DMS153 treated with DMSO at 0.1 percent for 48 hours (cell line): ENCODE measurements at regions not wholly inside any gene's neighbourhood (a gene's known extent, or its start where the extent isn't known, plus 50 kb on each side); places are given as distances from the start of the nearest gene placed in this dataset.
"Not testable (repeated sequence)": the region's sequence is repeated elsewhere in the genome, so short reads cannot be mapped to it uniquely, and the experiment has no call there.

Source experiments
- DNase-seq: peaks from one replicate; lab custom pipeline; 2025; ENCODE audit not compliant: unreplicated experiment; lab: John Stamatoyannopoulos, UW

- no peak for DNase-seq
These were observed 56.1 kb downstream of the CAPZA3 start for GRCh38 chr12:18794000-18794399.

- no peak for DNase-seq
These were observed 59.7 kb downstream of the CAPZA3 start for GRCh38 chr12:18797604-18798003.

GRCh38 chr12:18798535-18799361 is 60.8 kb downstream of the CAPZA3 start:
- DNase-seq = no peak

DNA sequence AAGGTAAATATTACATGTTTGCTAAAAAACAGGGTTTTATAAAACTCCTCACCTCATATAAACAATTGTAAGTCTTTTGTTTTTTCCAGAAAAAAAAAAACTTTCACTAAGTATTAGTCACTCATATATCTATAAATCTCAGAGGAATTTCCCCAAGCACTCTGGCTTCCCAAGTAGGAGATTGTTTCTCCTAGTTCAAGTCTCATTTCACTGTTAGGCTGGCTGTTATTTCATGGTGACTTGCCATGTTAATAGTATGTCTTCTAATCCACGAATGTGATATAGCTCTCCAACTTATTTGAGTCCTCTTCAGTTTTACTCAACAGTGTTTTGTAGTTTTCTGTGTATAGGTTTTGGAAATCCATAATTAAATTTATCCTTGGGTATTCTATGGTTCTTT is 61.6 kb downstream of the CAPZA3 start:
- no peak for DNase-seq

DNA sequence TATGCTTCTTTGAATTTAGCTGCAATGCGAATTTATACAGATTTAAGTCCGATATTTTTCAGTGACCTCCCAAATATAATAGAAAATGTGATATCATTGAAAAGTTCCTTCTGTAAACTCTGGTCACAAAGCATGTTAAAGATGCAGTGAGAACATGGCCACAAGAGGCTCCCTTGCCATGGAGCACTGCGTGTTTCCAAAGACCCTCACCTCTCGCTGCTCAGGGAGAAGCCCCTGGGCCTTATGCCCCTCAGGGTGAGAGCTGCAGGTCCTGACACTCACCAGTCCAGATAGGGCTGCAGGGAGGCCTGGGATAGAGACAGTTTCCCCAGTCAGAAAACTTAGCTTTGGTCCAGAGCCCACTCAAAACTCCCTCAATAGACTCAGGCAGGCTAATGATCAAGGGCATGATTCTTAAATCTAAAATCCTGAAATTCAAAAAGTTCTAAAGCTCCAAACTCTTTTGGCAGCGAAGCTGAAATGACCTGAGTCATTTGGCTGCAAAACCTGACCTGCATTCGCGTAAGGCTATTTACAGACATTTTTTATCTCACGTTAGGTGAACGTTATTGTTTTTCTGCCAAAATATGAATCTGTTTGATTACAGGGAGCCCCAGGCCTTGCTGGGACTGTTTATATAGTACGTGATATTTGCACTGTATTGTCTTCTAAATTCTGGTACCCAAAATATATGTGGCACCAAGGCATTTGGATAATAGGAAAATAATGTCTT is 67.8 kb downstream of the CAPZA3 start:
- DNase-seq = no peak

GRCh38 chr12:18807714-18808113 is 69.8 kb downstream of the CAPZA3 start:
- no peak for DNase-seq

GRCh38 chr12:18808221-18808620 is 70.3 kb downstream of the CAPZA3 start:
- DNase-seq = no peak

- DNase-seq = no peak
These were observed 72.8 kb downstream of the CAPZA3 start for GRCh38 chr12:18810537-18811253.

DNA sequence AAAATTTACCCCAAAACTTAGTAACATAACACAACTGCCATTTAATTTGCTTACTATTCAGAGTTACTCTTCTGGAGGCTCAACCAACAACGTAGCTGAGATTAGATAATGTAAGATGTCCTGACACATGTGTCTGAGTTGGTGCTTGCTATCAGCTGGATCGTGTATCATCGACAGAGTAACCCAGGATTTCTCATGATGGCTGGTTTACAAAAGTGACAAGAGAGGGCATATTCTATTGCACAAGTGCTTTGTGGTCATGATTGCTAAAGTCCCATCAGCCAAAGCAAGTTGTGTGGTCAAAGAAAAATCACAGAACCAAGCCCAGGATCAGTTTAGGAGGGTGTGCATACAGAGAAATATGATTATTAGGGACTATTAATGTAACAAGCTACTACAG is 73.4 kb downstream of the CAPZA3 start:
- no peak for DNase-seq

DNA sequence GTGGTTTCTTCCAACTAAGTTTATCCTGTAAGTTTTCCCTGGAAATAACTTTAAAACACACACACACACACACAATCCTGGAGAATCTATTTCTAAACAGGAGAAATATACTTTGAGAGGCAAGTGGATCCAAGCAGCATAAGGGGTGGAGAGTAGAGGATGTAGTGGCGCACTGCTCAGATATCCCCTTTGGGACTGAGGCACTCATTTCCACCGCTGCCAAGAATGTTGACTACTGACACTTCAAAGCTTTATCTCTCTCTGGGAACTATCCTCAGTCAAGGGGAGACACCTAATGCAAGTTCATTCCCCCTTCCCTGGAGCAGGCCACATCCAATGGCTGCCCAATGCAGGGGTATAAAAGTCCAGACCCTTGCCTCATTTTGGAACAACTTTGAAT is 75.8 kb downstream of the CAPZA3 start:
- no peak for DNase-seq

GRCh38 chr12:18818579-18819268 is 80.8 kb downstream of the CAPZA3 start:
- DNase-seq = no peak

GRCh38 chr12:18819484-18819883 is 81.6 kb downstream of the CAPZA3 start:
- DNase-seq = no peak

- no peak for DNase-seq
These were observed 85.5 kb downstream of the CAPZA3 start for GRCh38 chr12:18823461-18823860.

GRCh38 chr12:18824287-18824686 is 86.4 kb downstream of the CAPZA3 start:
- DNase-seq = no peak

- no peak for DNase-seq
These were observed 87.2 kb downstream of the CAPZA3 start for GRCh38 chr12:18825138-18825537.

GRCh38 chr12:18827913-18828312 is 90.0 kb downstream of the CAPZA3 start:
- no peak for DNase-seq

- DNase-seq = no peak
These were observed 90.6 kb downstream of the CAPZA3 start for GRCh38 chr12:18828483-18828882.

GRCh38 chr12:18828987-18829386 is 91.1 kb downstream of the CAPZA3 start:
- no peak for DNase-seq

- DNase-seq = not testable (repeated sequence)
These were observed 95.0 kb downstream of the CAPZA3 start for GRCh38 chr12:18832932-18833331.

DNA sequence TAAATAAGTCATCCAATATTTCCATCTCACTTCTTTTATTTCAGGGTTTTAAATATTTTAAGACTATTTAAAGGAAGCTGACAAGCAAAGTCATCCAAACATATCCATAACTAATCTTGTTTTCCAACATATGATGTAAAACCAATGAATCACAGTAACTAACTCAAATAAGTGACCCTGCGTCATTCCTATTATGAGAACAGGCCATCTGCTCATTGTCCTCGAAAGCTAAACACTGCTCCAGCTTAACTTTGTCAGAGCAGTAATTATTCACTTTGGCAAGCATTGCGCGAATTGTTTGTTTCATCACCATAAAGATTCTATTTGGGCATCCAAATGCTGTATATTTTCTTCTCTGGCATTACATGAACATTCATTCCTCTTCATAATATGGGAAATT is 99.1 kb downstream of the CAPZA3 start:
- no peak for DNase-seq

GRCh38 chr12:18837505-18837904 is 99.6 kb downstream of the CAPZA3 start:
- no peak for DNase-seq
